SK-N-SH (cell line): ENCODE measurements at regions not wholly inside any gene's neighbourhood (a gene's known extent, or its start where the extent isn't known, plus 50 kb on each side); places are given as distances from the start of the nearest gene placed in this dataset.

ENCODE experiments used
- EZH2phosphoT487 ChIP-seq: fragments of 200-600 bp; sonication (generic); IDR thresholded peaks from 2 replicates; pipeline ENCODE4 v1.6.1; 2017; ENCODE audit warnings: low read depth, mixed run types, mild to moderate bottlenecking, antibody characterized with exemption, moderate library complexity, borderline replicate concordance
- MEF2A ChIP-seq: IDR thresholded peaks from 2 replicates; pipeline ENCODE4 v1.4.0; 2012; ENCODE audit warnings: low read depth, borderline replicate concordance
- POLR2AphosphoS5 ChIP-seq: IDR thresholded peaks from 2 replicates; pipeline ENCODE4 v1.6.1; 2012; ENCODE audit warnings: low read depth, low read length
- RCOR1 ChIP-seq: fragments of 150-350 bp; IDR thresholded peaks from 2 replicates; pipeline ENCODE4 v1.6.1; 2017; ENCODE audit warnings: antibody characterized with exemption, low read length
- TAF1 ChIP-seq: IDR thresholded peaks from 2 replicates; pipeline ENCODE4 v1.6.1; 2012; ENCODE audit warnings: low read depth, mild to moderate bottlenecking, low read length, moderate library complexity, borderline replicate concordance
- TF ChIP-seq, protein P1 (sequence below): fragments of 200-600 bp; sonication (generic); IDR thresholded peaks from 2 replicates; pipeline ENCODE4 v1.6.1; 2017; ENCODE audit warnings: antibody characterized with exemption, mild to moderate bottlenecking, moderate library complexity

DNA sequence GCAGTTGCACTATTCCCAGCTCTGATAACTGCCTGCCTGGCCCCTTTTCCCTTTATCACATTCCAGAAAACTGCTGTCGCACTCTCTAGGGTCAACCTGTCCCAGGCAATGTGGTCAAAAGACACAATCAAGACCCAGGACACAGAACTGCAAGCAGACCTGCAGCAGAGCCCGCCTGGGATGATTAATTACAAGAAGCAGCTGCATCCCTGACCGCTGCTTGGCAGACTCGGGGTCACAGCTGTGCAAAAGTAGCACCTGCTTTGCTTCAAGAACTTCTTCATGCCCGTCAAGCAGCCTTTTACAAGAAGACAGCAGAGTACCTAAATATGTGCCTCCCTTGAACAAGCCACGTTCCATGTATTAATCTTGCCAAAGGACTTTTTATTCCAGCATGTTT, 120.0 kb upstream of the ST8SIA2 start:
- TF ChIP-seq, protein P1, sequence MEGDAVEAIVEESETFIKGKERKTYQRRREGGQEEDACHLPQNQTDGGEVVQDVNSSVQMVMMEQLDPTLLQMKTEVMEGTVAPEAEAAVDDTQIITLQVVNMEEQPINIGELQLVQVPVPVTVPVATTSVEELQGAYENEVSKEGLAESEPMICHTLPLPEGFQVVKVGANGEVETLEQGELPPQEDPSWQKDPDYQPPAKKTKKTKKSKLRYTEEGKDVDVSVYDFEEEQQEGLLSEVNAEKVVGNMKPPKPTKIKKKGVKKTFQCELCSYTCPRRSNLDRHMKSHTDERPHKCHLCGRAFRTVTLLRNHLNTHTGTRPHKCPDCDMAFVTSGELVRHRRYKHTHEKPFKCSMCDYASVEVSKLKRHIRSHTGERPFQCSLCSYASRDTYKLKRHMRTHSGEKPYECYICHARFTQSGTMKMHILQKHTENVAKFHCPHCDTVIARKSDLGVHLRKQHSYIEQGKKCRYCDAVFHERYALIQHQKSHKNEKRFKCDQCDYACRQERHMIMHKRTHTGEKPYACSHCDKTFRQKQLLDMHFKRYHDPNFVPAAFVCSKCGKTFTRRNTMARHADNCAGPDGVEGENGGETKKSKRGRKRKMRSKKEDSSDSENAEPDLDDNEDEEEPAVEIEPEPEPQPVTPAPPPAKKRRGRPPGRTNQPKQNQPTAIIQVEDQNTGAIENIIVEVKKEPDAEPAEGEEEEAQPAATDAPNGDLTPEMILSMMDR = no peak
- TF ChIP-seq POLR2AphosphoS5 (no peak), RCOR1 (no peak), MEF2A (no peak), TAF1 (no peak), EZH2phosphoT487 (no peak)
